HUDEP-2 (cell line): ENCODE measurements at regions not wholly inside any gene's neighbourhood (a gene's known extent, or its start where the extent isn't known, plus 50 kb on each side); places are given as distances from the start of the nearest gene placed in this dataset.

Source experiments
- DNase-seq, 76 experiments: peaks; one replicate each; lab custom pipeline; 2025; ENCODE audit not compliant: unreplicated experiment in 76 of 76; lab: John Stamatoyannopoulos, UW

GRCh38 chr9:89759572-89759971 lies 154.8 kb downstream of the GADD45G start:
- no peak for DNase-seq

GRCh38 chr9:89760123-89760522 lies 155.3 kb downstream of the GADD45G start:
- no peak for DNase-seq

GRCh38 chr9:89764217-89764616 lies 159.4 kb downstream of the GADD45G start:
- no peak for DNase-seq

- DNase-seq, result no peak
Measured at GRCh38 chr9:89765211-89765946, 160.6 kb downstream of the GADD45G start.

GRCh38 chr9:89766991-89767390 lies 162.2 kb downstream of the GADD45G start:
- DNase-seq, result no peak

- no peak for DNase-seq
Measured at GRCh38 chr9:89768051-89768450, 163.2 kb downstream of the GADD45G start.

GRCh38 chr9:89768650-89769071 lies 163.8 kb downstream of the GADD45G start:
- DNase-seq, result no peak

GRCh38 chr9:89770531-89771174 lies 165.8 kb downstream of the GADD45G start:
- no peak for DNase-seq

GRCh38 chr9:89771205-89771604 lies 166.4 kb downstream of the GADD45G start:
- DNase-seq, result no peak

GRCh38 chr9:89773170-89773569 lies 168.4 kb downstream of the GADD45G start:
- no peak for DNase-seq

GRCh38 chr9:89774858-89775370 lies 170.1 kb downstream of the GADD45G start:
- DNase-seq, result no peak

- DNase-seq, result no peak
Measured at GRCh38 chr9:89775641-89776040, 170.8 kb downstream of the GADD45G start.

GRCh38 chr9:89776795-89777525 lies 172.1 kb downstream of the GADD45G start:
- no peak for DNase-seq

GRCh38 chr9:89777544-89777943 lies 172.7 kb downstream of the GADD45G start:
- no peak for DNase-seq

GRCh38 chr9:89778100-89779090 lies 173.6 kb downstream of the GADD45G start:
- DNase-seq, result no peak

- DNase-seq, result no peak
Measured at GRCh38 chr9:89779405-89780203, 174.8 kb downstream of the GADD45G start.

- DNase-seq, result no peak
Measured at GRCh38 chr9:89780959-89781358, 176.1 kb downstream of the GADD45G start.

GRCh38 chr9:89781838-89782540 lies 177.2 kb downstream of the GADD45G start:
- DNase-seq, result no peak

GRCh38 chr9:89786655-89787054 lies 181.8 kb downstream of the GADD45G start:
- DNase-seq, result no peak
